ENCODE measurements at regions not wholly inside any gene's neighbourhood (a gene's known extent, or its start where the extent isn't known, plus 50 kb on each side); places are given as distances from the start of the nearest gene placed in this dataset.
A peak's percentile ranks its signal among the peaks of the same experiment; 100 is the strongest.

DNA sequence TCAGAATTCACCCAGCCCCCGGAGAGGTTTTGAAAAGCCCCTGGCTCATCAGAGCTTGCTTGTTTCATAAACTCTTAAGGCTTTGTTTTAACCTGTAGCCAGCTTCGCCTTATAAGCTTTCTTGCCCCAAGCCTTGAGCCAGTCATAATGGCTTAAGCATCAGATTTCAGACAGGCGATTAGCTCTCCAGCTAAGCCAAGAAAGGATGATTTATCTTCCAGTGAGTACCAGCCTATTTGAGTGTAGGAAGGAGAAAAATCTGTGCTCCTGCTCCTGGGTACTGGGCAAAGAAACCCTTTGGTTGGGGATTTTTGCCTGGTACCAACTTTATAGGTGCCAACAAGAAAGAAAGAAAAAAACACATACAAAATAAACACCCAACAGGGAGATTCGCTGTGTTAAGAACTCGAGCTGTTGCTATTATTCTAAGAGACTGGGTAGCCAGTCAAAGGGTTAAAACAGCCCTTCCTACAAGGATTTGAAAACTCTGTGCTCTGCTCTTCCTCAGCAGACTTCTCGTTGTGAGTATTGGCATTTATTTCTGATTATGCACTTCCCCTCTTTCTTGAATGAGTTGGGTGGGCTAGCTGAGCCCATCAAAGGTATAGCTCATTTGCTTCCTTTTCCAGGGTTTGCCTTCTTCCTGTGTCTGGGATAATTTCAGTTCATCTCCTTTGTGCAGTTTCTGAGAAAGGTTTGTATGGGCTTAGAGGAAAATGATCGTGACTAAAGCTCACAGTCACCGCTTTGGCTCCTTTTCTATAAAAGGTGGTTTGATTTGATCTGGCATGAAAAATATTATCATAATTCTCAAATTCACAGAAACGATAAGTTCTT lies 157.2 kb upstream of the DMRT1 start:
- peak overlapping the region; percentile 21 for H3K4me3 ChIP-seq (replicated peaks; ENCODE audit: low read depth, low read length)
- peak; percentile 54 for DNase-seq (ENCODE audit: low read depth)
- TF ChIP-seq, protein P1, sequence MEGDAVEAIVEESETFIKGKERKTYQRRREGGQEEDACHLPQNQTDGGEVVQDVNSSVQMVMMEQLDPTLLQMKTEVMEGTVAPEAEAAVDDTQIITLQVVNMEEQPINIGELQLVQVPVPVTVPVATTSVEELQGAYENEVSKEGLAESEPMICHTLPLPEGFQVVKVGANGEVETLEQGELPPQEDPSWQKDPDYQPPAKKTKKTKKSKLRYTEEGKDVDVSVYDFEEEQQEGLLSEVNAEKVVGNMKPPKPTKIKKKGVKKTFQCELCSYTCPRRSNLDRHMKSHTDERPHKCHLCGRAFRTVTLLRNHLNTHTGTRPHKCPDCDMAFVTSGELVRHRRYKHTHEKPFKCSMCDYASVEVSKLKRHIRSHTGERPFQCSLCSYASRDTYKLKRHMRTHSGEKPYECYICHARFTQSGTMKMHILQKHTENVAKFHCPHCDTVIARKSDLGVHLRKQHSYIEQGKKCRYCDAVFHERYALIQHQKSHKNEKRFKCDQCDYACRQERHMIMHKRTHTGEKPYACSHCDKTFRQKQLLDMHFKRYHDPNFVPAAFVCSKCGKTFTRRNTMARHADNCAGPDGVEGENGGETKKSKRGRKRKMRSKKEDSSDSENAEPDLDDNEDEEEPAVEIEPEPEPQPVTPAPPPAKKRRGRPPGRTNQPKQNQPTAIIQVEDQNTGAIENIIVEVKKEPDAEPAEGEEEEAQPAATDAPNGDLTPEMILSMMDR (IDR thresholded peaks at IDR 0.05; ENCODE audit: low read length, missing control alignments) = no peak

GRCh38 chr9:684941-685340 lies 156.6 kb upstream of the DMRT1 start:
- peak overlapping the region; percentile 21 for H3K4me3 ChIP-seq (replicated peaks; ENCODE audit: low read depth, low read length)
- DNase-seq (ENCODE audit: low read depth) = peak; percentile 59
- TF ChIP-seq, protein P1 (IDR thresholded peaks at IDR 0.05; ENCODE audit: low read length, missing control alignments) = no peak

GRCh38 chr9:686321-686813 lies 155.1 kb upstream of the DMRT1 start:
- H3K4me3 ChIP-seq (replicated peaks; ENCODE audit: low read depth, low read length) = no peak overlapping the region
- TF ChIP-seq, protein P1 (IDR thresholded peaks at IDR 0.05; ENCODE audit: low read length, missing control alignments) = no peak
- DNase-seq (ENCODE audit: low read depth) = peak; percentile 51

GRCh38 chr9:687034-687785 lies 154.3 kb upstream of the DMRT1 start:
- DNase-seq (ENCODE audit: low read depth) = no peak
- TF ChIP-seq, protein P1 (IDR thresholded peaks at IDR 0.05; ENCODE audit: low read length, missing control alignments) = no peak
- H3K4me3 ChIP-seq (replicated peaks; ENCODE audit: low read depth, low read length) = no peak overlapping the region

- no peak overlapping the region for H3K4me3 ChIP-seq (replicated peaks; ENCODE audit: low read depth, low read length)
- TF ChIP-seq, protein P1 (IDR thresholded peaks at IDR 0.05; ENCODE audit: low read length, missing control alignments) = no peak
- DNase-seq (ENCODE audit: low read depth) = no peak
Observed at GRCh38 chr9:687994-688393, 153.5 kb upstream of the DMRT1 start.

- DNase-seq (ENCODE audit: low read depth) = no peak
- H3K4me3 ChIP-seq (replicated peaks; ENCODE audit: low read depth, low read length) = no peak overlapping the region
- TF ChIP-seq, protein P1 (IDR thresholded peaks at IDR 0.05; ENCODE audit: low read length, missing control alignments) = no peak
Observed at GRCh38 chr9:690517-691111, 150.9 kb upstream of the DMRT1 start.
